Non-pigmented ciliary epithelial cell (primary cell): ENCODE measurements at regions not wholly inside any gene's neighbourhood (a gene's known extent, or its start where the extent isn't known, plus 50 kb on each side); places are given as distances from the start of the nearest gene placed in this dataset.
"Not testable (repeated sequence)": the region's sequence is repeated elsewhere in the genome, so short reads cannot be mapped to it uniquely, and the experiment has no call there.

Experiments
- DNase-seq: peaks from one replicate; pipeline ENCODE4 v3.0.0-alpha.2; 2010; ENCODE audit warnings: low read depth

GRCh38 chr3:17891139-17891856 is 148.9 kb upstream of the TBC1D5 start:
- DNase-seq, result peak; percentile 2

GRCh38 chr3:17885986-17886385 is 143.6 kb upstream of the TBC1D5 start:
- no peak for DNase-seq

GRCh38 chr3:17882981-17883380 is 140.6 kb upstream of the TBC1D5 start:
- DNase-seq, result no peak

GRCh38 chr3:17877299-17877698 is 134.9 kb upstream of the TBC1D5 start:
- DNase-seq, result no peak

- DNase-seq, result no peak
Observed at GRCh38 chr3:17874636-17875035, 132.2 kb upstream of the TBC1D5 start.

GRCh38 chr3:17872457-17872856 is 130.0 kb upstream of the TBC1D5 start:
- no peak for DNase-seq

- no peak for DNase-seq
Observed at GRCh38 chr3:17865631-17866030, 123.2 kb upstream of the TBC1D5 start.

- DNase-seq, result no peak
Observed at GRCh38 chr3:17861476-17861875, 119.0 kb upstream of the TBC1D5 start.

- DNase-seq, result not testable (repeated sequence)
Observed at GRCh38 chr3:17860840-17861471, 118.5 kb upstream of the TBC1D5 start.

- no peak for DNase-seq
Observed at GRCh38 chr3:17852217-17852616, 109.8 kb upstream of the TBC1D5 start.

GRCh38 chr3:17850448-17850847 is 108.0 kb upstream of the TBC1D5 start:
- no peak for DNase-seq

- no peak for DNase-seq
Observed at GRCh38 chr3:17848102-17848501, 105.7 kb upstream of the TBC1D5 start.

- DNase-seq, result no peak
Observed at GRCh38 chr3:17847156-17847555, 104.7 kb upstream of the TBC1D5 start.

GRCh38 chr3:17846466-17846865 is 104.0 kb upstream of the TBC1D5 start:
- DNase-seq, result no peak

GRCh38 chr3:17845026-17845812 is 102.8 kb upstream of the TBC1D5 start:
- no peak for DNase-seq

- no peak for DNase-seq
Observed at GRCh38 chr3:17844236-17844635, 101.8 kb upstream of the TBC1D5 start.

- no peak for DNase-seq
Observed at GRCh38 chr3:17841190-17841828, 98.9 kb upstream of the TBC1D5 start.

GRCh38 chr3:17840651-17841050 is 98.2 kb upstream of the TBC1D5 start:
- no peak for DNase-seq

- no peak for DNase-seq
Observed at GRCh38 chr3:17840126-17840525, 97.7 kb upstream of the TBC1D5 start.

- DNase-seq, result no peak
Observed at GRCh38 chr3:17836919-17837318, 94.5 kb upstream of the TBC1D5 start.

GRCh38 chr3:17836092-17836491 is 93.7 kb upstream of the TBC1D5 start:
- DNase-seq, result no peak

GRCh38 chr3:17833786-17834559 is 91.5 kb upstream of the TBC1D5 start:
- no peak for DNase-seq
